ENCODE measurements at regions not wholly inside any gene's neighbourhood (a gene's known extent, or its start where the extent isn't known, plus 50 kb on each side); places are given as distances from the start of the nearest gene placed in this dataset.

- no peak for TF ChIP-seq POLR2AphosphoS5 (IDR thresholded peaks at IDR 0.05; ENCODE audit: low read depth, low read length)
- TF ChIP-seq, protein P1, sequence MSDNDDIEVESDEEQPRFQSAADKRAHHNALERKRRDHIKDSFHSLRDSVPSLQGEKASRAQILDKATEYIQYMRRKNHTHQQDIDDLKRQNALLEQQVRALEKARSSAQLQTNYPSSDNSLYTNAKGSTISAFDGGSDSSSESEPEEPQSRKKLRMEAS (IDR thresholded peaks at IDR 0.05): no peak
- no peak for TF ChIP-seq CBX3 (IDR thresholded peaks at IDR 0.05; ENCODE audit: low read depth)
- no peak for TF ChIP-seq POLR2A (IDR thresholded peaks at IDR 0.05; ENCODE audit: borderline replicate concordance, extremely low read depth, insufficient read depth, insufficient read length)
Observed at GRCh38 chr9:104417296-104417695, 86.8 kb upstream of the OR13F1 start (continued).

DNA sequence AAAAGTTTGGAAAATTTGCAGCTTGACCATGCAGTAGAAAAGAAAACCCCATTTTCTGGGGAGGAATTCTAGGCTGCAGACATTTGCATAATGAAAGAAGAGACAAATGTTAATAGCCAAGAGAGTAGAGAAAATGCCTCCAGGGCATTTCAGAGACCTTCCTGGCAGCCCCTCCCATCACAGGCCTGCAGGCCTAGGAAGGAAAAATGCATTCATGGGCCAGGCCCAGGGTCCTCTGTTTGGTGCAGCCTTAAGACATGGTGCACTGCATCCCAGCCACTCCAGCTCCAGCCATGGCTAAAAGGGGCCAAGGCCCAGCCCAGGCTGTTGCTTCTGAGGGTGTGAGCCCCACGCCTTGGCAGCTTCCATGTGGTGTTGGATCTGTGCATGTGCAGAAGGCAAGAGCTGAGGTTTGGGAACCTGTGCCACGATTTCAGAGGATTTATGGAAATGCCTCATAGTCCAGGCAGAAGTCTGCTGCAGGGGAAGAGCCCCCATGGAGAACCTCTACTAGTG, 75.0 kb upstream of the OR13F1 start:
- BruUV-seq (replicated peaks): no TSS peak
- ATAC-seq (no peak), DNase-seq (ENCODE audit: low read depth, low spot score) (no peak)
- H3K79me2 ChIP-seq (ENCODE audit: insufficient read depth, low read length): no peaks in the 10 kb centered on the region
- intact Hi-C loops (cut with micrococcal nuclease): no loop called here
- ChIA-PET RAD21 (ENCODE audit: low non-redundant PET in 1 of 2, low total read pairs in 2 of 2, uncharacterized antibody in 2 of 2, unreplicated experiment in 2 of 2) (no interaction called here), CTCF (interaction anchor here (0.6 kb wide), 1 partner anchor 246 kb away, joined by 3 read pairs; no protein-coding TSS in a partner anchor), POLR2A (no interaction called here)
- H4K20me1 ChIP-seq (ENCODE audit: insufficient read depth): no peaks in the 10 kb centered on the region
- no peak overlapping the region for H3K4me2 ChIP-seq (ENCODE audit: low read length)
- no peak overlapping the region for H3K9ac ChIP-seq (ENCODE audit: low read length)
- no peaks in the 10 kb centered on the region for H3K9me2 ChIP-seq (ENCODE audit: insufficient read depth)
- H3K9me3 ChIP-seq (ENCODE audit: control insufficient read depth in 1 of 2, insufficient read depth in 1 of 2, low read depth in 1 of 2, low read length in 2 of 2): no peaks in the 10 kb centered on the region
- H3K36me3 ChIP-seq (ENCODE audit: control insufficient read depth in 1 of 2, insufficient read depth in 2 of 2, low read length in 2 of 2): no peaks in the 10 kb centered on the region
- no peak overlapping the region for H3K4me3 ChIP-seq (replicated peaks in 1 of 2; ENCODE audit: low read depth in 1 of 2, low read length in 2 of 2)
- H3K4me1 ChIP-seq (ENCODE audit: control insufficient read depth in 1 of 2, insufficient read depth in 2 of 2, low read length in 2 of 2): no peaks in the 10 kb centered on the region
- TF ChIP-seq RAD21 (IDR thresholded peaks at IDR 0.05; ENCODE audit: low read depth) (no peak), EGR1 (IDR thresholded peaks at IDR 0.05; ENCODE audit: low read depth) (no peak), YY1 (IDR thresholded peaks at IDR 0.05; ENCODE audit: extremely low read depth, insufficient replicate concordance, low read depth, low read length) (no peak), CTCF (IDR thresholded peaks at IDR 0.05 in 2 of 3, conservative IDR thresholded peaks at IDR 0.05 in 1 of 3; ENCODE audit: borderline replicate concordance in 1 of 3, insufficient read depth in 1 of 3, low read depth in 2 of 3, low read length in 2 of 3) (no peak), ZFX (IDR thresholded peaks at IDR 0.05) (no peak), SIN3A (IDR thresholded peaks at IDR 0.05; ENCODE audit: low read depth) (no peak), TCF7L2 (IDR thresholded peaks at IDR 0.05; ENCODE audit: borderline replicate concordance, extremely low read depth, insufficient read depth, insufficient read length) (no peak), EZH2 (IDR thresholded peaks at IDR 0.05) (no peak), POLR2A (IDR thresholded peaks at IDR 0.05; ENCODE audit: borderline replicate concordance, extremely low read depth, insufficient read depth, insufficient read length) (no peak)
- TF ChIP-seq, protein P2, sequence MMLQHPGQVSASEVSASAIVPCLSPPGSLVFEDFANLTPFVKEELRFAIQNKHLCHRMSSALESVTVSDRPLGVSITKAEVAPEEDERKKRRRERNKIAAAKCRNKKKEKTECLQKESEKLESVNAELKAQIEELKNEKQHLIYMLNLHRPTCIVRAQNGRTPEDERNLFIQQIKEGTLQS (IDR thresholded peaks at IDR 0.05): no peak
- TF ChIP-seq, protein P3, sequence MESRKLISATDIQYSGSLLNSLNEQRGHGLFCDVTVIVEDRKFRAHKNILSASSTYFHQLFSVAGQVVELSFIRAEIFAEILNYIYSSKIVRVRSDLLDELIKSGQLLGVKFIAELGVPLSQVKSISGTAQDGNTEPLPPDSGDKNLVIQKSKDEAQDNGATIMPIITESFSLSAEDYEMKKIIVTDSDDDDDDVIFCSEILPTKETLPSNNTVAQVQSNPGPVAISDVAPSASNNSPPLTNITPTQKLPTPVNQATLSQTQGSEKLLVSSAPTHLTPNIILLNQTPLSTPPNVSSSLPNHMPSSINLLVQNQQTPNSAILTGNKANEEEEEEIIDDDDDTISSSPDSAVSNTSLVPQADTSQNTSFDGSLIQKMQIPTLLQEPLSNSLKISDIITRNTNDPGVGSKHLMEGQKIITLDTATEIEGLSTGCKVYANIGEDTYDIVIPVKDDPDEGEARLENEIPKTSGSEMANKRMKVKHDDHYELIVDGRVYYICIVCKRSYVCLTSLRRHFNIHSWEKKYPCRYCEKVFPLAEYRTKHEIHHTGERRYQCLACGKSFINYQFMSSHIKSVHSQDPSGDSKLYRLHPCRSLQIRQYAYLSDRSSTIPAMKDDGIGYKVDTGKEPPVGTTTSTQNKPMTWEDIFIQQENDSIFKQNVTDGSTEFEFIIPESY (IDR thresholded peaks at IDR 0.05; ENCODE audit: extremely low read depth, insufficient replicate concordance, low read length): no peak
- no peaks in the 10 kb centered on the region for H3K27me3 ChIP-seq (ENCODE audit: insufficient read depth, low read length)
- no peak overlapping the region for H2AFZ ChIP-seq (ENCODE audit: low read depth, low read length, poor library complexity, severe bottlenecking)
- no peak overlapping the region for H3K27ac ChIP-seq (ENCODE audit: low read depth, low read length)

All from HCT116 (cell line).